HepG2 (cell line): ENCODE measurements at regions not wholly inside any gene's neighbourhood (a gene's known extent, or its start where the extent isn't known, plus 50 kb on each side); places are given as distances from the start of the nearest gene placed in this dataset.
A peak's percentile ranks its signal among the peaks of the same experiment; 100 is the strongest.

Experiments
- HOXA3 ChIP-seq: sonication (generic); formaldehyde crosslinking; IDR thresholded peaks from 2 replicates; pipeline ENCODE4 v1.5.0; 2020; ENCODE audit warnings: missing genetic modification reagents
- MYC ChIP-seq: sonication (generic); formaldehyde crosslinking; IDR thresholded peaks from 2 replicates; pipeline ENCODE4 v1.9.0; 2021; ENCODE audit warnings: missing genetic modification reagents, borderline replicate concordance
- RARA ChIP-seq: IDR thresholded peaks from 2 replicates; pipeline ENCODE4 v1.6.1; 2016; ENCODE audit warnings: missing genetic modification reagents, missing compliant biosample characterization
- SIN3A ChIP-seq: IDR thresholded peaks from 2 replicates; pipeline ENCODE4 v1.6.1; 2011; ENCODE audit warnings: low read depth, mild to moderate bottlenecking, control low read depth, low read length, borderline replicate concordance
- SMAD1 ChIP-seq: sonication (generic); formaldehyde crosslinking; IDR thresholded peaks from 2 replicates; pipeline ENCODE4 v1.4.0; 2020; ENCODE audit warnings: missing genetic modification reagents, low read depth, mild to moderate bottlenecking, borderline replicate concordance
- TF ChIP-seq, protein P1 (sequence below): sonication (generic); formaldehyde crosslinking; IDR thresholded peaks from 2 replicates; pipeline ENCODE4 v1.5.0; 2020; ENCODE audit warnings: mild to moderate bottlenecking, missing genetic modification reagents, moderate library complexity
- TF ChIP-seq, protein P2 (sequence below): sonication (generic); formaldehyde crosslinking; conservative IDR thresholded peaks from 2 replicates; pipeline ENCODE4 v1.8.0; 2022; ENCODE audit warnings: low read depth, missing genetic modification reagents
- TF ChIP-seq, protein P3 (sequence below): sonication (generic); formaldehyde crosslinking; IDR thresholded peaks from 2 replicates; pipeline ENCODE4 v1.5.1; 2020; ENCODE audit warnings: mild to moderate bottlenecking, missing genetic modification reagents, moderate library complexity

DNA sequence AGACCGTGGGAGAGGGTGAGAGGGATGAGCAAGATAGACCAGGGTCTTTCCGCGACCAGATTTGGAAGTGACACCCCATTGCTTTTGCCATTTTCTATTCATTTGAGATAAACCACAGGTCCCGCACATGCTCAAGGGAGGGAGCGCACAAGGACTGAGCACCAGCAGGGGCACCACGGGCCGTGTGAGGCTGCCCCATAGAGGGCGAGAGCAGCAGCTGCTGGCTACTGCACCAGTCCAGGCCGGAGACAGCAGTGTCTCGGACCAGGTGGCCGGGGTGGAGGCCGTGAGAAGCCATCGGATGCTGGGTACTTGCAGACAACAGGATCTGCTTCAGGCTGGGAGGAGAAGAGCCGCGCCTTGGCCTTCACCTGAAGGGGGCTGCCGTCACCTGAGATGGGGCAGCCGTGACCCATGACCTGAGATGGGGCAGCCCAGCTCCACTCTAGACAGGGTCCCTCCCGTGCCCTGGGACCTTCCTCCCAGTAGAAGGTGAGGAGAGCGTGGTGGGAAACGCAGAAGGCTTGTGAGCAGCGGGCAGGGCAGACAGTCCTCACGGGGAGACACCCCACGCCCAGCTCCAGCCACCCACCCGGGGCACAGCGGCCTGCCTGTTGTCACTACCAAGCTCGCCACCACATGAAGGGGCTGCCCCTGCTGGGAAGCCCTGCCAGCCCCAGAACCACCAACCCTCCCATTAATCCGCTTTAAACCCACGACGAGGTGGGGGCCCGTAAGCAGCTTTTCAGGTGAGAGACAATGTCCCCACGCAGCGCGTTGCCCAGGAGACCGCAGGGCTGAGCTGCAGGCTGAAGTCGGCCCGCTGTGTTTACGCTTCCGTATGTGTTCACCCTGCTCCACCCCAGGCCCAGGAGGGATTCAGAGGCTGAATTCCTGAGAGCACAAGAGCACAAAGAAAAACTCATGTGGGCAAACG, 61.7 kb upstream of the FBRSL1 start (continued):
- peak; percentile 26; the same call in 1 of the 2 replicates for TF ChIP-seq HOXA3 (CRISPR knock-in tag)
- TF ChIP-seq SIN3A, result 0 out of 2 replicates have a peak, but pooled peaks have one; percentile 45
- TF ChIP-seq SMAD1 (CRISPR knock-in tag), result no peak
- TF ChIP-seq, protein P1, sequence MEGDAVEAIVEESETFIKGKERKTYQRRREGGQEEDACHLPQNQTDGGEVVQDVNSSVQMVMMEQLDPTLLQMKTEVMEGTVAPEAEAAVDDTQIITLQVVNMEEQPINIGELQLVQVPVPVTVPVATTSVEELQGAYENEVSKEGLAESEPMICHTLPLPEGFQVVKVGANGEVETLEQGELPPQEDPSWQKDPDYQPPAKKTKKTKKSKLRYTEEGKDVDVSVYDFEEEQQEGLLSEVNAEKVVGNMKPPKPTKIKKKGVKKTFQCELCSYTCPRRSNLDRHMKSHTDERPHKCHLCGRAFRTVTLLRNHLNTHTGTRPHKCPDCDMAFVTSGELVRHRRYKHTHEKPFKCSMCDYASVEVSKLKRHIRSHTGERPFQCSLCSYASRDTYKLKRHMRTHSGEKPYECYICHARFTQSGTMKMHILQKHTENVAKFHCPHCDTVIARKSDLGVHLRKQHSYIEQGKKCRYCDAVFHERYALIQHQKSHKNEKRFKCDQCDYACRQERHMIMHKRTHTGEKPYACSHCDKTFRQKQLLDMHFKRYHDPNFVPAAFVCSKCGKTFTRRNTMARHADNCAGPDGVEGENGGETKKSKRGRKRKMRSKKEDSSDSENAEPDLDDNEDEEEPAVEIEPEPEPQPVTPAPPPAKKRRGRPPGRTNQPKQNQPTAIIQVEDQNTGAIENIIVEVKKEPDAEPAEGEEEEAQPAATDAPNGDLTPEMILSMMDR (CRISPR knock-in tag), result peak; percentile 47
- TF ChIP-seq, protein P2, sequence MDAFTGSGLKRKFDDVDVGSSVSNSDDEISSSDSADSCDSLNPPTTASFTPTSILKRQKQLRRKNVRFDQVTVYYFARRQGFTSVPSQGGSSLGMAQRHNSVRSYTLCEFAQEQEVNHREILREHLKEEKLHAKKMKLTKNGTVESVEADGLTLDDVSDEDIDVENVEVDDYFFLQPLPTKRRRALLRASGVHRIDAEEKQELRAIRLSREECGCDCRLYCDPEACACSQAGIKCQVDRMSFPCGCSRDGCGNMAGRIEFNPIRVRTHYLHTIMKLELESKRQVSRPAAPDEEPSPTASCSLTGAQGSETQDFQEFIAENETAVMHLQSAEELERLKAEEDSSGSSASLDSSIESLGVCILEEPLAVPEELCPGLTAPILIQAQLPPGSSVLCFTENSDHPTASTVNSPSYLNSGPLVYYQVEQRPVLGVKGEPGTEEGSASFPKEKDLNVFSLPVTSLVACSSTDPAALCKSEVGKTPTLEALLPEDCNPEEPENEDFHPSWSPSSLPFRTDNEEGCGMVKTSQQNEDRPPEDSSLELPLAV (CRISPR knock-in tag), result no peak
- TF ChIP-seq RARA (CRISPR knock-in tag), result no peak
- TF ChIP-seq MYC (CRISPR knock-in tag), result 0 out of 2 replicates have a peak, but pooled peaks have one; percentile 17
- TF ChIP-seq, protein P3, sequence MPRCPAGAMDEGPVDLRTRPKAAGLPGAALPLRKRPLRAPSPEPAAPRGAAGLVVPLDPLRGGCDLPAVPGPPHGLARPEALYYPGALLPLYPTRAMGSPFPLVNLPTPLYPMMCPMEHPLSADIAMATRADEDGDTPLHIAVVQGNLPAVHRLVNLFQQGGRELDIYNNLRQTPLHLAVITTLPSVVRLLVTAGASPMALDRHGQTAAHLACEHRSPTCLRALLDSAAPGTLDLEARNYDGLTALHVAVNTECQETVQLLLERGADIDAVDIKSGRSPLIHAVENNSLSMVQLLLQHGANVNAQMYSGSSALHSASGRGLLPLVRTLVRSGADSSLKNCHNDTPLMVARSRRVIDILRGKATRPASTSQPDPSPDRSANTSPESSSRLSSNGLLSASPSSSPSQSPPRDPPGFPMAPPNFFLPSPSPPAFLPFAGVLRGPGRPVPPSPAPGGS (CRISPR knock-in tag), result no peak; the same call in 1 of the 2 replicates
